HG03097 (cell line): ENCODE measurements at regions not wholly inside any gene's neighbourhood (a gene's known extent, or its start where the extent isn't known, plus 50 kb on each side); places are given as distances from the start of the nearest gene placed in this dataset.

Source experiments
- ATAC-seq: cut with Tn5 transposase; IDR thresholded peaks from one replicate; pipeline ENCODE4 v1.9.1; 2021; ENCODE audit not compliant: unreplicated experiment, low FRiP score

DNA sequence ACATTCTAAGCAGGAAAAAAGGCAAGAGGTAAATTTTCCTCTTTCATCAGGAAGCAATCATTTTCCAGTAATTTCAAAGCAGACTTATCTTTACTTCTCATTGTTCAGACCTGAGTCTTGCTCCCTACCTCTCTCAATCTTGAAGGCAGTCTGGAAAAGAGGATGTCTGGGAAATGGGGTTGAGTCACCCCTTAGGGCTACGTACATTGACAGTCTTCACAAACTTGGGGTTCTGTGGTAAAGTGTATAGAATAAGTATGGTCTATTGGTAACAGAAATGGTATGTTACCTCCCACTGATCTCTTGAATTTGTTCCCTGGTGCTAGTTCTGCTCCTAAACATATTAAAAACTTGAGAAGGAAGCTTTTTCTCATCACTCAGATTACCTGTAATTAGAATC, 361.3 kb downstream of the SS18 start:
- ATAC-seq, result no peak

DNA sequence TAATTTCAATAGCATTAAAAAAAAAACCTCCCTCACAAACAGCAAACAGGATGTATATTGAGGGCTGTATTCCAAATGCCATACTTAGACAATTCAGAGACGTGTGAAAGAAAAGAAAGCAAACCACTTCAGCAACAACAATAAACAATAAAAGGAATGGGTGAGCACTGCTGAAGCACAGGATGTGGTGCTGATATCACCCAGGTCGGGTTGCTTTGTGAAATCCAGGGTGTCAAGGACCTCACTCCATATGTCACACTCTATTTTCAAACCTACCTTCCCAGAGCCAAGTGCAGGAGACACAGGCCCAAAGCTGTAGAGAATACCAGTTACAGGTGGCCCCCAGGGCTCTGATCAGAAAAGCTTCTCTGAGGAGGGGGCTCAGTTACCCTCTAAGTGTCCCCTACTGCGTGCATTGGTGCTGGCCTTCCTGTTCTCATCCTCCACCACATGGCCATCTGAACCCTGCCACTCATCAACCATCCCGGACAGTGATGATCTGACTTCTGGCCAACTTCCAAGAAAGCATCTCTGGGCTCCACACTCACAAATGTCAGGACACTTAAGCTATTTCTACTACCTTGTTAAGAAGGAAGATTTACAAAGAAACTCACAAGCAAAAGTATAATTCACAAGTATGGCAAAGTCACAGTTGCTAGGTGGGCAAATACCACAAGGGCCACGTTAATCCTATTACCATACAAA, 363.0 kb downstream of the SS18 start:
- ATAC-seq, result no peak

GRCh38 chr18:25726298-25726697, 364.1 kb downstream of the SS18 start:
- ATAC-seq, result no peak

- no peak for ATAC-seq
Observed at GRCh38 chr18:25725501-25725900, 364.9 kb downstream of the SS18 start.

DNA sequence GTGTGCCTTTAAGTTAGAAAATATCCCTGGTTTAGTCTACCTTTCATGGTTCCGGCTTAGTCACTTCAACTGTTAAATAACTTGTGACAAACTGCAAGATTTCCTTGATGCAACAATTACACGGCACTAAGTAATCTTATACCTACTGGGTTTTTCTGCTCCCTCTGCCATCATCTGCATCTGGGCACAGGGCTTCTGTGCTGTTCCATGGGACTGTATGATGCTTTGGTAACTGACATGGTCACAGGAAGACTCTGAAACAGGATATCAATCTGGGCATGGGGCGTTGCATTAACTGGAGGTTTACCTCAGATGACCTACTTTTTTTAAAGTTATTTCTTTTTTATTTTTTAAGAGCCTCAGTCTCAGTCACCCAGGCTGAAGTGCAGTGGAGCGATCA, 365.4 kb downstream of the SS18 start:
- ATAC-seq, result no peak

- no peak for ATAC-seq
Observed at GRCh38 chr18:25724121-25724520, 366.3 kb downstream of the SS18 start.

DNA sequence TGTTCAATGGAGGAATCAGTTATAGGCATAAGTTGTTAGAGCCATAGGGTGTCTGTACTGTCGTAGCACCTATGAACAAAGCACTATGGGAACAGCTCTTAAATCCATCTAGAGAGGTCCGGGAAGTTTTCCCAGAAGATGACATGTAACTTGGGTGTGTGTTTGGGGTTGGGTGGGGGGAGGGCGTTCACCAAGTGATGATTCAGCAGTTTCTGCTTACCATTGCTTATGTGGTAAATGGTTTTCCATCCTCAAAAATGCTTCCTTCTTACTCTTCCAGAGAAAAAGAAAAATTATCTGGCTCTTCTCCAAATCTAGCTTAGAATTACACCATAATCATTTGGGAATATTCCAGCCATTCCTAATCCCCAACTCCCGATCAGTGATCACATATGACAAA, 361.1 kb upstream of the ZNF521 start:
- no peak for ATAC-seq

GRCh38 chr18:25710981-25711380, 359.0 kb upstream of the ZNF521 start:
- no peak for ATAC-seq

DNA sequence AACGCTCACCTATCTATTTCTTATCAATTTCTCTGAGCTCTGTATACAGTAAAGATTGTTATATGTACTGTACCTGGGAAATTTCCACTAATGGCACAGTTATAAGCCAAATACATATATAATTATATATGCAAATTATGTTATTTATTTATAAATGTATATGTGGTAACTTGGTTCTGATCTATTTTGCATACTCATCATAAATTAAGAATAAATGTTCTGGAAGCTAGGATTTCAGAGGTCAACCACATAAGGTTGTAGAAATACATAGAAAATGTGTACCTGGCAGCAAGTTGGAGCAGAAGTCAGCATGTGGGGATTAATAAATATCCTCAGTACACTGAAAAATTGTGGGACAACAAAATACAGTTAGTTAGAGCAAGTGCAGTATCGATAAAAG, 353.7 kb upstream of the ZNF521 start:
- ATAC-seq, result no peak

DNA sequence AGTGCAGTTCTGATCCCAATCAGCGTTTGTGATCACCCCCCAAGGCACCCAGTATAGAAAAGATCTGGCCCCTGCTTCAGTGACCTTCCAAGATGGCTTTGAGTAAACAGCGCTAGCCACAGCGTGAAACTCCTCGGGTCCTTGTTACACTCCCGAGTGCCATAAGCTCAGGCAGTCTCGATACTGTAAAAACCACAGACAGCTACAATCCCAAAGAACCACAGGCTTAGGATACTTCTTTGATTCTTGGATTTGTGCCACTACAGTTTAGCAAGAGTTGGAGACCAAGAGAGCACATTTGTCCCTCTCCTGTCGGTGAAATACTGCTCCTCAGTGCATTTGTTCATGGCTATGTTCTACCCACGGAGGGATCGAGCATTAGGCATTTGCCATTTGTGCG, 352.5 kb upstream of the ZNF521 start:
- ATAC-seq, result no peak

DNA sequence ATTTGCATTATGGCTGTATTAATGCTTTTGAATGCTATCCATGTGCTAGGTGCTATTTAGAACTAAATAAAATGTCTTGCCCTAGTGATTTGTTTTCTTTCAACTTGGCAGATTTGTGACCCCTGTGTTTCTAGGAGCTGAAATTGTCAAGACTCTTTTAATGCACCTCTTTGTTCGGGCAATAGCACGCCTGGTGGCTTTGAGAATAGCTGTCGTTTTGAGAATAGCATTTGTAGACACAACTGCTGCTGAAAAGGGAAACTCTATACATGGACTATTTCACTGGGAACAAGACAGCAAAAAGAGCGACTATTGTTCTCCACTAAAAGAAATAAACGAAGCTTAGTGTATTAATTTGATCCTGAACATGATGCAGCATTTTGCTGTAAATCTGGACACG, 352.1 kb upstream of the ZNF521 start:
- ATAC-seq, result no peak

GRCh38 chr18:25701821-25702220, 349.9 kb upstream of the ZNF521 start:
- ATAC-seq, result no peak

DNA sequence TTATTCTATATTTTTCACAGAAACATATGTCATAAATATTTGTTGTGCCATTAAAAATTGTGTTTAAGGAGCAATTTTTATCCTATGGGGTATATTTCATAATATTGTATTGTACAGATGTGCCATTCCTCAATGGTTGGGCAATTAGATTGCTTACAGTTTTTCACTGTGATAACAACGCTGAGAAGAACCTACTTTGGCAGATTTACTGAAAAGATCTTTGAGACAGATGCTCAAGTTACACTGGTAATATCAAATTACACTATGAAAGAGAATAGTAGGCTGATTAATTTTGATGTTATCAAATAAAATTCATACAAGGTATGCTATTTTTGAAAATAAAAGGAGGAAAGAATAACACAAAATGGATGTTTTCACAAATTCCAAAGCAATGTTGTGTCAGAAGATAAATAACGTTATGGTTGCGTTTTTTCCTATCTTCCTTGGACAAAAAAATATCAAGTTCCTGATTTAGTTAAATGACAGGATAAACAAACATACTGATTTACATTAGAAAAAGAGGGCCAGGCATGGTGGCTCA, 335.1 kb upstream of the ZNF521 start:
- no peak for ATAC-seq

GRCh38 chr18:25685088-25685487, 333.1 kb upstream of the ZNF521 start:
- no peak for ATAC-seq

GRCh38 chr18:25679491-25679890, 327.5 kb upstream of the ZNF521 start:
- ATAC-seq, result no peak

- ATAC-seq, result no peak
Observed at GRCh38 chr18:25678221-25678620, 326.3 kb upstream of the ZNF521 start.

GRCh38 chr18:25675123-25675850, 323.3 kb upstream of the ZNF521 start:
- ATAC-seq, result no peak

GRCh38 chr18:25674183-25674582, 322.2 kb upstream of the ZNF521 start:
- ATAC-seq, result no peak

DNA sequence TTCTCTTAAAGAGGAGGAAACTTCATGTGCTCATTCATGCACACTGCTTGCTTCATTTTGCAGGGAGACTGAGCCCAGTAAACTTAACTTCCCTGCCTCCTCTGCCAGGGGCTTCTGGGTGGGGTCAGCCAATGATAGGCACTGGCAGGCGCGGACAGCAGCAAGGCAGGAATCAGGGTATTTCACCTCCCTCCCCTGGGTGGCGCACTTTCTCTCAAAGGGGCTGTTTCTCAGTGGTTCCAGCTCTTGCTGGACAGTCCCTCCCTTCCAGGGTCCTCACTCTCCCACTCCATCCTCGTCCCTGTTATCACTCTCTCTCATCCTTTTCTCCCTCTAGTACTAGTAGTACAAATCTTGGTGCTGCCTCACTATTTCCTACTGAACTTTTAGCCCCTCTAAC, 320.5 kb upstream of the ZNF521 start:
- ATAC-seq, result no peak

DNA sequence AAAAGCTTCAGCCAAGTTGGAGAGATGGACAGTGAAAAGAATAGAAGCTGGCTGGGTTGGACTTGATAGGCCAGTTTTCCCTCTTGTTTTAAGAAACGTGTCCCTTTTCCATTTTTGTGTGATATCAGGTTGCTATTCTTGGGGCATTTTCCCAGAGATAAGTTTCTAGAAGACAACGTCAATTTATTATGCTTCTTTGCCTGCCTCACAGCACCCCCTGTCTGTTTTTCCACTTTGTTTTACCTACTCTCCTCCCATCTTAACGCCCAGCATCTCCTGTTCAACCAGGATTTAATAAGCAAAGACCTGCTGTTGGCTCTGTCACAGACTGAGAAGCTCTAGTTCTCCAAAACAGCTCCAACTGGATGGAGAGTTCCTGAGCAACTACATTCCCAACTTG, 317.8 kb upstream of the ZNF521 start:
- ATAC-seq, result no peak

DNA sequence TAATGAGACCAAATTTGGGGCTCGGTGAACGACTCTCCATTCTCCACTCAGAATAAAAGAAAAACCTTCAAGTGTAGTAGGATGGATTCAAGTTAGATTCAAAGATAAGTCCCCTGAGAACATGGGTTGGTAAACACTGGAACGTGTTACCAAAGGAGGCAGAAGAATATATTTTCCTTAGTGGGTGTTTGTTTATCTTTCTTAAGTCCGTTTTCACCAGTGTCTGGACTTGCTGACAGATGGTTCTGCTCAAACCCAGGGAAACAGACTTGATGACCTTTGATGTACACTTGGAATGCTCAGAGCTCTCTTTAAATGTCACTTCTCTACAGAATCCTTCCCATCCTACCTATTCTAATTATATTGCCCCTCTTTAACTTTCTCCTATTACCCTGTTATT, 310.3 kb upstream of the ZNF521 start:
- no peak for ATAC-seq

GRCh38 chr18:25661831-25662230, 309.9 kb upstream of the ZNF521 start:
- ATAC-seq, result no peak
